ENCODE measurements at regions not wholly inside any gene's neighbourhood (a gene's known extent, or its start where the extent isn't known, plus 50 kb on each side); places are given as distances from the start of the nearest gene placed in this dataset.

- no peak for TF ChIP-seq SUZ12 (IDR thresholded peaks at IDR 0.05; ENCODE audit: extremely low read depth, insufficient read depth, insufficient read length)
- no peak for TF ChIP-seq YY1 (IDR thresholded peaks at IDR 0.05; ENCODE audit: insufficient read depth, insufficient read length)
- TF ChIP-seq ZNF274 (IDR thresholded peaks at IDR 0.05; ENCODE audit: low read depth, low read length), result no peak
- no peaks in the 10 kb centered on the region for H3K9me3 ChIP-seq (ENCODE audit: insufficient read depth, low read length)
- no peak overlapping the region for H3K9ac ChIP-seq (ENCODE audit: insufficient read length, low read depth)
- no peaks in the 10 kb centered on the region for H3K27me3 ChIP-seq (ENCODE audit: insufficient read depth, insufficient read length)
- H3K36me3 ChIP-seq (ENCODE audit: insufficient read depth, insufficient read length, low read length), result no peaks in the 10 kb centered on the region
- no peak overlapping the region for H3K4me3 ChIP-seq (ENCODE audit: insufficient read length, low read depth)
- H3K4me1 ChIP-seq (ENCODE audit: insufficient read depth, insufficient read length), result no peaks in the 10 kb centered on the region
- DNase-seq (ENCODE audit: low read depth, low spot score), result no peak
These were observed 893.8 kb upstream of the POU3F3 start for GRCh38 chr2:103960129-103960513.

GRCh38 chr2:103960951-103961350, 893.0 kb upstream of the POU3F3 start:
- H3K4me1 ChIP-seq (ENCODE audit: insufficient read depth, insufficient read length), result no peaks in the 10 kb centered on the region
- no peaks in the 10 kb centered on the region for H3K9me3 ChIP-seq (ENCODE audit: insufficient read depth, low read length)
- no peak for DNase-seq (ENCODE audit: low read depth, low spot score)

GRCh38 chr2:103961862-103962261, 892.1 kb upstream of the POU3F3 start:
- no peaks in the 10 kb centered on the region for H3K36me3 ChIP-seq (ENCODE audit: insufficient read depth, insufficient read length, low read length)
- DNase-seq (ENCODE audit: low read depth, low spot score), result no peak
- no peak overlapping the region for H3K4me3 ChIP-seq (ENCODE audit: insufficient read length, low read depth)
- no peaks in the 10 kb centered on the region for H3K9me3 ChIP-seq (ENCODE audit: insufficient read depth, low read length)
- H3K4me1 ChIP-seq (ENCODE audit: insufficient read depth, insufficient read length), result no peaks in the 10 kb centered on the region
- no peaks in the 10 kb centered on the region for H3K27me3 ChIP-seq (ENCODE audit: insufficient read depth, insufficient read length)
- H3K9ac ChIP-seq (ENCODE audit: insufficient read length, low read depth), result no peak overlapping the region
- TF ChIP-seq ZNF274 (IDR thresholded peaks at IDR 0.05; ENCODE audit: low read depth, low read length) (no peak), YY1 (IDR thresholded peaks at IDR 0.05; ENCODE audit: insufficient read depth, insufficient read length) (no peak), SUZ12 (IDR thresholded peaks at IDR 0.05; ENCODE audit: extremely low read depth, insufficient read depth, insufficient read length) (no peak)

More at GRCh38 chr2:103960951-103961350, 893.0 kb upstream of the POU3F3 start:
- no peak for TF ChIP-seq YY1 (IDR thresholded peaks at IDR 0.05; ENCODE audit: insufficient read depth, insufficient read length)
- no peak for TF ChIP-seq SUZ12 (IDR thresholded peaks at IDR 0.05; ENCODE audit: extremely low read depth, insufficient read depth, insufficient read length)
- no peak for TF ChIP-seq ZNF274 (IDR thresholded peaks at IDR 0.05; ENCODE audit: low read depth, low read length)
- H3K9ac ChIP-seq (ENCODE audit: insufficient read length, low read depth), result no peak overlapping the region
- H3K4me3 ChIP-seq (ENCODE audit: insufficient read length, low read depth), result no peak overlapping the region
- H3K36me3 ChIP-seq (ENCODE audit: insufficient read depth, insufficient read length, low read length), result no peaks in the 10 kb centered on the region
- H3K27me3 ChIP-seq (ENCODE audit: insufficient read depth, insufficient read length), result no peaks in the 10 kb centered on the region

GRCh38 chr2:103962670-103963069, 891.2 kb upstream of the POU3F3 start:
- H3K4me3 ChIP-seq (ENCODE audit: insufficient read length, low read depth), result no peak overlapping the region
- no peak overlapping the region for H3K9ac ChIP-seq (ENCODE audit: insufficient read length, low read depth)
- no peaks in the 10 kb centered on the region for H3K9me3 ChIP-seq (ENCODE audit: insufficient read depth, low read length)
- TF ChIP-seq ZNF274 (IDR thresholded peaks at IDR 0.05; ENCODE audit: low read depth, low read length), result no peak
- no peak for TF ChIP-seq YY1 (IDR thresholded peaks at IDR 0.05; ENCODE audit: insufficient read depth, insufficient read length)
- no peak for TF ChIP-seq SUZ12 (IDR thresholded peaks at IDR 0.05; ENCODE audit: extremely low read depth, insufficient read depth, insufficient read length)
- DNase-seq (ENCODE audit: low read depth, low spot score), result no peak
- H3K36me3 ChIP-seq (ENCODE audit: insufficient read depth, insufficient read length, low read length), result no peaks in the 10 kb centered on the region
- H3K4me1 ChIP-seq (ENCODE audit: insufficient read depth, insufficient read length), result no peaks in the 10 kb centered on the region
- no peaks in the 10 kb centered on the region for H3K27me3 ChIP-seq (ENCODE audit: insufficient read depth, insufficient read length)

- Histone ChIP-seq H3K9ac (ENCODE audit: insufficient read length, low read depth) (no peak overlapping the region), H3K4me3 (ENCODE audit: insufficient read length, low read depth) (no peak overlapping the region), H3K9me3 (ENCODE audit: insufficient read depth, low read length) (no peaks in the 10 kb centered on the region), H3K27me3 (ENCODE audit: insufficient read depth, insufficient read length) (no peaks in the 10 kb centered on the region), H3K36me3 (ENCODE audit: insufficient read depth, insufficient read length, low read length) (no peaks in the 10 kb centered on the region), H3K4me1 (ENCODE audit: insufficient read depth, insufficient read length) (no peaks in the 10 kb centered on the region)
- no peak for TF ChIP-seq SUZ12 (IDR thresholded peaks at IDR 0.05; ENCODE audit: extremely low read depth, insufficient read depth, insufficient read length)
- no peak for TF ChIP-seq ZNF274 (IDR thresholded peaks at IDR 0.05; ENCODE audit: low read depth, low read length)
- no peak for DNase-seq (ENCODE audit: low read depth, low spot score)
These were observed 890.7 kb upstream of the POU3F3 start for GRCh38 chr2:103963146-103963725.

GRCh38 chr2:103977241-103977640, 876.7 kb upstream of the POU3F3 start:
- H3K9ac ChIP-seq (ENCODE audit: insufficient read length, low read depth), result no peak overlapping the region
- no peak for TF ChIP-seq SUZ12 (IDR thresholded peaks at IDR 0.05; ENCODE audit: extremely low read depth, insufficient read depth, insufficient read length)
- no peak for TF ChIP-seq YY1 (IDR thresholded peaks at IDR 0.05; ENCODE audit: insufficient read depth, insufficient read length)
- no peak for TF ChIP-seq ZNF274 (IDR thresholded peaks at IDR 0.05; ENCODE audit: low read depth, low read length)
- no peak overlapping the region for H3K4me3 ChIP-seq (ENCODE audit: insufficient read length, low read depth)
- no peaks in the 10 kb centered on the region for H3K9me3 ChIP-seq (ENCODE audit: insufficient read depth, low read length)
- no peaks in the 10 kb centered on the region for H3K4me1 ChIP-seq (ENCODE audit: insufficient read depth, insufficient read length)
- no peaks in the 10 kb centered on the region for H3K36me3 ChIP-seq (ENCODE audit: insufficient read depth, insufficient read length, low read length)
- DNase-seq (ENCODE audit: low read depth, low spot score), result no peak
- no peaks in the 10 kb centered on the region for H3K27me3 ChIP-seq (ENCODE audit: insufficient read depth, insufficient read length)

- H3K4me1 ChIP-seq (ENCODE audit: insufficient read depth, insufficient read length), result no peaks in the 10 kb centered on the region
- H3K4me3 ChIP-seq (ENCODE audit: insufficient read length, low read depth), result no peak overlapping the region
- no peak overlapping the region for H3K9ac ChIP-seq (ENCODE audit: insufficient read length, low read depth)
- H3K27me3 ChIP-seq (ENCODE audit: insufficient read depth, insufficient read length), result no peaks in the 10 kb centered on the region
- H3K36me3 ChIP-seq (ENCODE audit: insufficient read depth, insufficient read length, low read length), result no peaks in the 10 kb centered on the region
- H3K9me3 ChIP-seq (ENCODE audit: insufficient read depth, low read length), result no peaks in the 10 kb centered on the region
- TF ChIP-seq YY1 (IDR thresholded peaks at IDR 0.05; ENCODE audit: insufficient read depth, insufficient read length) (no peak), ZNF274 (IDR thresholded peaks at IDR 0.05; ENCODE audit: low read depth, low read length) (no peak), SUZ12 (IDR thresholded peaks at IDR 0.05; ENCODE audit: extremely low read depth, insufficient read depth, insufficient read length) (no peak)
- no peak for DNase-seq (ENCODE audit: low read depth, low spot score)
These were observed 876.2 kb upstream of the POU3F3 start for GRCh38 chr2:103977668-103978067.
